Astrocyte of the spinal cord (primary cell): ENCODE measurements at regions not wholly inside any gene's neighbourhood (a gene's known extent, or its start where the extent isn't known, plus 50 kb on each side); places are given as distances from the start of the nearest gene placed in this dataset.

Experiments
- DNase-seq: peaks from one replicate; pipeline ENCODE4 v3.0.0; 2011; ENCODE audit warnings: low read depth, low spot score
- H3K4me3 ChIP-seq: 2 replicates; pipeline ENCODE4 v1.5.1; 2011; ENCODE audit warnings: low read depth, mild to moderate bottlenecking, low read length, moderate library complexity
- in situ Hi-C: cut with HindIII; loops from 2 replicates; pipeline ENCODE4 v1.10.0; 2017; ENCODE audit warnings: low sequenced_read_pairs
- TF ChIP-seq, protein P1 (sequence below): IDR thresholded peaks from 2 replicates; pipeline ENCODE4 v1.5.1; 2012; ENCODE audit warnings: low read depth, mild to moderate bottlenecking, low read length, inconsistent platforms

DNA sequence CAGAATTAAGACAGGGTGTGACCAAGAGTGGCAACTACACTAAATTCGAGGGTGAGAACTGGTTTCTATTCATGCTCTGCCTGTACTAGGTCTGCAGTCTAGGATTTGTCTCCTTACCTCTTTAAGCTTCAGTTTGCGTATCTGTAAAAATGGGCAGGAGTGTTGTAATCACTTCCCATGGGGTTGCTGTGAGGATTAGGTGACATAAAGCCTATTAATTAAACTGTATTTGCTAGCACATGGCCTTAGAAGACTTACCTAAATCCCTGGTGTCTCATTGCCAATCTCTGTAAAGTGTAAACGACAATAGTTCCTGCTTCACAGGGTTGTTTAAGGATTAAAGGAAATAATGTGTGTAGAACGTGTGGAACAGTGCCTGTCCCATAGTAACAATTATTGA, 193.6 kb downstream of the DRD1 start:
- H3K4me3 ChIP-seq: no peak overlapping the region
- TF ChIP-seq, protein P1, sequence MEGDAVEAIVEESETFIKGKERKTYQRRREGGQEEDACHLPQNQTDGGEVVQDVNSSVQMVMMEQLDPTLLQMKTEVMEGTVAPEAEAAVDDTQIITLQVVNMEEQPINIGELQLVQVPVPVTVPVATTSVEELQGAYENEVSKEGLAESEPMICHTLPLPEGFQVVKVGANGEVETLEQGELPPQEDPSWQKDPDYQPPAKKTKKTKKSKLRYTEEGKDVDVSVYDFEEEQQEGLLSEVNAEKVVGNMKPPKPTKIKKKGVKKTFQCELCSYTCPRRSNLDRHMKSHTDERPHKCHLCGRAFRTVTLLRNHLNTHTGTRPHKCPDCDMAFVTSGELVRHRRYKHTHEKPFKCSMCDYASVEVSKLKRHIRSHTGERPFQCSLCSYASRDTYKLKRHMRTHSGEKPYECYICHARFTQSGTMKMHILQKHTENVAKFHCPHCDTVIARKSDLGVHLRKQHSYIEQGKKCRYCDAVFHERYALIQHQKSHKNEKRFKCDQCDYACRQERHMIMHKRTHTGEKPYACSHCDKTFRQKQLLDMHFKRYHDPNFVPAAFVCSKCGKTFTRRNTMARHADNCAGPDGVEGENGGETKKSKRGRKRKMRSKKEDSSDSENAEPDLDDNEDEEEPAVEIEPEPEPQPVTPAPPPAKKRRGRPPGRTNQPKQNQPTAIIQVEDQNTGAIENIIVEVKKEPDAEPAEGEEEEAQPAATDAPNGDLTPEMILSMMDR: no peak
- in situ Hi-C loops: no loop called here
- DNase-seq: no peak

DNA sequence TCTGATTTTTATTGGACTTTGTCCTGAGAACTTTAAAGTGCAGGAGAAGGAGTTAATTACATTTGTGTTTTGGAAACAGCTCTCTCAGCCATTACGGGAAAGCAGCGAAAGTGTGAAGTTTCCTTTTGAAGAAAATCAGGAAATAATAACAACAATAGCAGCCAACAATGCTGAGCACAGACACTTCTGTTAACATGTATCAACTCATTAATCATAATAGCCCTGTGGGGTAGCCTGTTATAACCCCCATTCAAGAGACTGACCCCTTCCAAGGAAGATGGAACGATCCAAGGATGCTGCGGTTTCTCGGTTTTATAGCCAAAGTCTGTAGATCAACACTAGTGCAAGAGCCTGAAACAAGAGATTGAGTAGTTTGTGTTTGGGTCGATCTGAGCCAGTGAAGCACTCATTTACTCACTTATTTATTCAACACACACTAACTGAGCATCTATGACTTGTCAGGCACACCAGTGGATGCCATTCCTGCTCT, 195.5 kb downstream of the DRD1 start:
- DNase-seq: no peak
- TF ChIP-seq, protein P1: no peak

GRCh38 chr5:175246889-175247520, 197.0 kb downstream of the DRD1 start:
- peak; percentile 34 for DNase-seq

More for the DNA sequence above, 195.5 kb downstream of the DRD1 start:
- in situ Hi-C loops: no loop called here
- H3K4me3 ChIP-seq: no peak overlapping the region

DNA sequence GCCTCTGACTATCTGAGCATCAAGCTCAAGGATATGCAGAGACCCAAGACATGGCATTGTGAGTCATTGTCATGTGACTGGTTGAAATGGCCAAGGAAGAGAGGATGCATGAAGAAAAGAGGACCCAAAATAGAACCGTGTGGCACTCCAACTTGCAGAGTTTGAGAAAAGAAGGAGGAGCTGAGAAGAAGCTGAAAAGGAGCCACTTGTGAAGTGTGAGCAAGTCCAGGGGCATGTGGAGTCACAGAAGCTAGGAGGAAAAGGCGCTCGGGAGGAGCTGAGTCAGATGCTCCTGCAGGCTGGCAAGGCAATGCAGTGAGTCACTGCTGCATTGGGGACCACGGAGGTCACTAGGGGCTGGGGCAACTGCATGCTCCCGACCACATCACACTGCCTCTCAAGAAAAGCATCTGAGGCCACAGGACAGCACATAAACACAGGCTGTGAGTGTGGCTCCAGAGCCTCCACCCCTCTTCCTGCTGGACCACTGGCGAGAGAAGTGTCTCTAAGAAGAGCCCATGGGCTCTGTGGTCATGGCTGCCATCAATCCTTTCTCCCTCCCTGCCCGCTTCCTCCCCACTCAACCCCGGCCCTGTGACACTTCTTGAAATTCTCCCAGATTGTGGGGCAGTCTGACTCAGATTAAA, 197.6 kb downstream of the DRD1 start:
- TF ChIP-seq, protein P1: no peak
- peak; percentile 98 for DNase-seq
- no peak overlapping the region for H3K4me3 ChIP-seq
- in situ Hi-C loops: no loop called here

More at GRCh38 chr5:175246889-175247520, 197.0 kb downstream of the DRD1 start:
- H3K4me3 ChIP-seq: no peak overlapping the region
- in situ Hi-C loops: no loop called here
- TF ChIP-seq, protein P1: no peak

- no peak for DNase-seq
- in situ Hi-C loops: no loop called here
- no peak overlapping the region for H3K4me3 ChIP-seq
- TF ChIP-seq, protein P1: no peak
Observed at GRCh38 chr5:175243441-175243840, 200.5 kb downstream of the DRD1 start.

DNA sequence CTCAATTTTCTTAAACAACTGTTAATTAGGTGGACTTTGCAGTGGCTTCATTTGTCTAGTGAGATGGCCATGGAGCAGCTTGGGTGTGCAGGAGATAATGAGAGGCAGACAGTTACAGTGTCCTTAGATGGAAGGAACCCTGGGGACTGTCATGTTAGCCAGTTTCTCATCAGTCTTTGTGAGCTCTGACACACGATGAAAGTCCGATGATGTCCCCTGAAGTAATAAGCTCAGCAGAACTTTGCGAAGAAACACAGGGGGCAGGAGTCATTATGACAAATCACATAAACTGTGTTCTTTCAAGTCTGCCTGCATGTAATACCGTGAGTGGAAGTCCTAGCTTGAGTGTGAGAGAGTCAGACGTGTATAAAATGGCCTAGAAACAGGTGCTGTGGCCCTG, 201.8 kb downstream of the DRD1 start:
- DNase-seq: no peak
- TF ChIP-seq, protein P1: no peak
- no peak overlapping the region for H3K4me3 ChIP-seq
- in situ Hi-C loops: no loop called here
